AG08396 (cell line): ENCODE measurements at regions not wholly inside any gene's neighbourhood (a gene's known extent, or its start where the extent isn't known, plus 50 kb on each side); places are given as distances from the start of the nearest gene placed in this dataset.
"Not testable (repeated sequence)": the region's sequence is repeated elsewhere in the genome, so short reads cannot be mapped to it uniquely, and the experiment has no call there.

Source experiments
- DNase-seq: peaks from one replicate; pipeline ENCODE4 v3.0.0; 2012; ENCODE audit warnings: low spot score, mixed read lengths

DNA sequence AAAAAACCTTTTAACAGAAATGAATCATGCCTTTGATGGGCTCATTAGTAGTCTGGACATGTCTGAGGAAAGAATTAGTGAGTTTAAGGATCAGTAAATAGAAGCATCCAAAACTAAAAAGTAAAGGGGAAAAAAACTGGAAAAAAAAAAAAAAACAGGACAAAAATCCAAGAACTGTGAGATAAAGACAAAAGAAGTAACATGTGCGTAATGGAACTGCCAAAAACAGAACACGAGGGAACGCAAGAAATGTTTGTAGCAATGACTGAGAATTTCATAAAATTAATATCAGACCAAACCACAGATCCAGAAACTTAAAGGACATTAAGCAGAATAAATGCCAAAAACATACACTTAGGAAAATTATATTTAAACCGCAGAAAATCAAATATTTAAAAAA is 77.4 kb downstream of the MS4A13 start:
- no peak for DNase-seq

- no peak for DNase-seq
These were observed 79.9 kb downstream of the MS4A13 start for GRCh38 chr11:60594998-60595642.

- no peak for DNase-seq
These were observed 91.9 kb upstream of the MS4A8 start for GRCh38 chr11:60607483-60607882.

- no peak for DNase-seq
These were observed 89.8 kb upstream of the MS4A8 start for GRCh38 chr11:60609632-60610031.

DNA sequence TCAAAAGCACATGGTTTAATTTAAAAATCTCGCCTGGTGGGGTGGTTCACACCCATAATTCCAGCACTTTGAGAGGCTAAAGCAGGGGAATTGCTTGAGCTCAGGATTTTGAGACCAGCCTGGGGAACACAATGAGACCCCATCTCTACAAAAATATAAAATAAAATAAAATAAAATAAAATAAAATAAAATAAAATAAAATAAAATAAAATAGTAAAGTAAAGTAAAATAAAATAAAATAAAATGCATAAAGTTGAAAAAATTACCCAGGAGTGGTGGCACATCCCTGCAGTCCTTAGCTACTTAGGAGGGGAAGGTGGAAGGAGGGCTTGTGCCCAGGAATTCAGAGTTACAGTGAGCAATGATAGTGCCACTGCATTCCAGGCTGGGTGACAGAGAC is 88.7 kb upstream of the MS4A8 start:
- DNase-seq, result no peak

DNA sequence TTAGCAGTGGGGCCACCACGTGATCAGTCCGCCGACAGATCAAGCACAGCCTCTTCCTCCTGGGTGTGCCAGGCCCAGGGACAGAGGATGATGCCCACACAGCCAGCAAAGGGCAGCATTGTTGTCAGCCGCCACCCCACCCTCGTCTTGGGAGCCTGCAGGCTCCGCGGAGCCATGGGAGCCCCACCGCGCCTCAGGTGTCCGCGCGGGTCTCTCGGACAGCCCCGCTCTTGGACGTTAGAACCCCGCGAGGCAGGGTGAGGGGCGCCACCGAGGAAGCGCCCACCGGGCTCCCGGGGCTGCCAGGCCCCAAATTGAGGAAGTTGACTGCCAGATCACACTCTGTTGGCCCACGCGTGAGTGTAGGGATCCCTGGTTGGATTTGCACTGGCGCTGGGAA is 83.9 kb upstream of the MS4A8 start:
- no peak for DNase-seq

DNA sequence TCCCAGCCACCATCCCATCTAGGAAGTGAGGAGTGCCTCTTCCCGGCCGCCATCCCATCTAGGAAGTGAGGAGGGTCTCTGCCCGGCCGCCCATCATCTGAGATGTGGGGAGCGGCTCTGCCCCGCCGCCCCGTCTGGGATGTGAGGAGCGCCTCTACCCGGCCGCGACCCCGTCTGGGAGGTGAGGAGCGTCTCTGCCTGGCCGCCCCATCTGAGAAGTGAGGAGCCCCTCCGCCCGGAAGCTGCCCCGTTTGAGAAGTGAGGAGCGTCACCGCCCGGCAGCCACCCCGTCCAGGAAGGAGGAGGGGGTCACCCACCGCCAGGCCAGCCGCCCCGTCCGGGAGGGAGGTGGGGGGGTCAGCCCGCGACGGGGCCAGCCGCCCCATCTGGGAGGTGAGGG is 77.5 kb upstream of the MS4A8 start:
- not testable (repeated sequence) for DNase-seq

- not testable (repeated sequence) for DNase-seq
These were observed 76.6 kb upstream of the MS4A8 start for GRCh38 chr11:60622776-60623175.

DNA sequence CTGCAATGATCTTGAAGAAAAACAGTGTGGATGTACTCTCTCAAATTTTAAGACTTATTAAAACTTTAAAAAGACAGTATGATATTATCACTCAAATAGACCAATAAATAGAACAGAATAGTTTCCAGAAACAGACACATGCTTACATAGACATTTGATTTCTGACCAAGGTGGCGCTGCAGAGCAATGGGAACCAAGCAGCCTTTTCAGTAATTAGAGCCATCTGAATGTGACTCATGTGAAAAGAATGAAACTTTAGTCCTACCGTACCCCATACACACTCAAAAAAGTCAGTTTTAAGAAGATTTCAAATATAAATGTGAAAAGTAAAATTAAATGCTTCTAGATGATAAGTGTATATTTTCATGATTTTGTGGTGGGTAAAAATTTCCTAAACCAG is 74.2 kb upstream of the MS4A8 start:
- peak; percentile 42 for DNase-seq

- no peak for DNase-seq
These were observed 70.0 kb upstream of the MS4A8 start for GRCh38 chr11:60629399-60629798.

DNA sequence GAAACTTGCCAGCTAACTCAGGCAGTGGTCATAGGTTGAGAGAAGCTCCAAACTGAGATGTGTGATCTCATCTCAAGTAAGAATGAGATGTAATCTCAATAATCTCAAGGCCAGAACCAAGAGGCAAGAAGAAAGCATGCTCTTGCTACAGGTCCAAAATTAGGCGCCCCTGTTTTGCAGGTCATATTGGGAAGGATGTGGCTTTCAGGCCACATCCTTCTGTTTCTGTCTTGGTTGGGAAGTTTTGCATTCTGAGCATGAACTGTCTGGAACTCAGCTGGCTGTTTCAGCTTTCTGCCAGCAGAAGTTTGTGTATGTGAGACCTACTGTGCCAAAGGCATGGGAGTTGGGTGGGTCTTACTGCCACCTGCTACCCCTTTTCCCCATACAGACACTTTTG is 67.5 kb upstream of the MS4A8 start:
- no peak for DNase-seq

- DNase-seq, result no peak
These were observed 65.8 kb upstream of the MS4A8 start for GRCh38 chr11:60633645-60634044.

GRCh38 chr11:60634126-60634525 is 65.3 kb upstream of the MS4A8 start:
- DNase-seq, result no peak

DNA sequence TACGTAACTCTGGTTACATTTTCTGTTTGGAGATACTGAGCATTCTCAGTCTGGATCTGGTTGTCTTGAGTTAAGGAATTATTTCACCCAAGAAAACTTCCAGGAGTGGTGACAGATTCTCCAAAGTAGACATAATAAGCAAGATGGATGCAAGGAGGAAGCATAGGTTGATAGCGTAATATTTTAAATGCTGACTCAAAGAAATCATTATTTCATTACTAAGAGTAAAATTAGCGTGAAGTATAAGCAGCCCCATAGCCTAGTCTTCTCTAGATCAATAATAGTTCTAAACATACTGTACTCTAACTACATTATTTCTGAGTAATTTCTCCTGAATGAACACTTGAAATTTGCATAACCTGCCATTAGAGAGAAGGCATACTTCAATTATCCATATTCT is 57.5 kb upstream of the MS4A8 start:
- no peak for DNase-seq

DNA sequence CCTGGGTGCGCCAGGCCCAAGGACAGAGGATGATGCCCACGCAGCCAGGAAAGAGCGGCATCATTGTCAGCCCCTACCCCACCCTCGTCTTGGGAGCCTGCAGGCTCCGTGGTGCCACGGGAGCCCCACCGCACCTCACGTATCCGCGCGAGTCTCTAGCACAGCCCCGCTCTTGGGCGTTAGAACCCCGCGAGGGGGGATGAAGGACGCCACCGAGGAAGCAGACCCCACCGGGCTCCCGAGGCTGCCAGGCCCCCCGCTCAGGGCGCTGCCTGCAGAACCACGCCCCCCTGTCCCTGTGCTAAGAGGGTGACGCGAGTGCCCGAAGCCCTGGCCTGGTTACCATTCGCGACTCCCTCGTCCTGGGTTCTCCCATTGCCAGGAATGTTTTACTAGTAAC is 52.3 kb upstream of the MS4A8 start:
- DNase-seq, result no peak
